Breast epithelium (tissue), 3 donors: ENCODE measurements at regions not wholly inside any gene's neighbourhood (a gene's known extent, or its start where the extent isn't known, plus 50 kb on each side); places are given as distances from the start of the nearest gene placed in this dataset.

Source experiments
- CTCF ChIP-seq, 3 donors: fragments of 450-650 bp; IDR thresholded peaks; one replicate each; pipeline ENCODE4 v1.5.1; 2016 to 2017; ENCODE audit warnings: antibody characterized with exemption in 3 of 3, mild to moderate bottlenecking in 3 of 3, moderate library complexity in 3 of 3
- POLR2A ChIP-seq: fragments of 450-650 bp; IDR thresholded peaks from one replicate; pipeline ENCODE4 v1.6.1; 2016; ENCODE audit warnings: antibody characterized with exemption, mild to moderate bottlenecking, moderate library complexity
- POLR2AphosphoS5 ChIP-seq, 3 donors: sonication (generic); formaldehyde crosslinking; IDR thresholded peaks; one replicate each; pipeline ENCODE4 v1.6.1; 2017; ENCODE audit warnings: antibody characterized with exemption in 3 of 3

GRCh38 chr5:33170411-33170810 lies 270.4 kb upstream of the TARS1 start:
- TF ChIP-seq CTCF (IDR thresholded peaks at IDR 0.05) (no peak), POLR2AphosphoS5 (IDR thresholded peaks at IDR 0.05) (no peak), POLR2A (no peak)
